IMR-90 (cell line): ENCODE measurements at regions not wholly inside any gene's neighbourhood (a gene's known extent, or its start where the extent isn't known, plus 50 kb on each side); places are given as distances from the start of the nearest gene placed in this dataset.

Experiments
- ATAC-seq: fragments of 200-7000 bp; cut with Tn5 transposase; 2 replicates; pipeline ENCODE4 v1.9.1; 2020; ENCODE audit warnings: low read depth, mild to moderate bottlenecking, moderate library complexity
- BruUV-seq: library from RNA; stranded (reverse); fragments of 400-500 nt; replicated peaks from 2 replicates; lab custom pipeline; 2021; lab: Mats Ljungman, UMichigan
- CTCF ChIA-PET: fragments of 300-600 bp; formaldehyde crosslinking; extraction: SDS; loops from one replicate; lab custom pipeline; 2021; ENCODE audit warnings: antibody characterized with exemption; lab: Yijun Ruan, JAX
- POLR2A ChIA-PET: fragments of 300-600 bp; sonication (Branson Sonifier 250); formaldehyde crosslinking; loops from one replicate; lab custom pipeline; 2022; ENCODE audit warnings: antibody characterized with exemption; ENCODE audit not compliant: unreplicated experiment; lab: Charles Lee
- DNase-seq: peaks from one replicate; pipeline ENCODE4 v3.0.0; 2013
- H2AFZ ChIP-seq: replicated peaks from 2 replicates; pipeline ENCODE3; 2013; ENCODE audit warnings: low read length, mild to moderate bottlenecking; ENCODE audit not compliant: poor library complexity
- H2AK5ac ChIP-seq: 2 replicates; pipeline ENCODE4 v1.6.1; 2013; ENCODE audit warnings: low read depth, low read length, inconsistent platforms
- H2AK9ac ChIP-seq: replicated peaks from 2 replicates; pipeline ENCODE3; 2013; ENCODE audit warnings: mild to moderate bottlenecking, low read depth, low read length, moderate library complexity; ENCODE audit not compliant: poor library complexity
- H2BK120ac ChIP-seq: 2 replicates; pipeline ENCODE4 v1.6.1; 2013; ENCODE audit warnings: low read depth, low read length, inconsistent platforms
- H2BK15ac ChIP-seq: 3 replicates; pipeline ENCODE4 v1.6.1; 2013; ENCODE audit warnings: low read depth, low read length, inconsistent platforms
- H2BK20ac ChIP-seq: 2 replicates; pipeline ENCODE4 v1.6.1; 2013; ENCODE audit warnings: low read depth, mild to moderate bottlenecking, inconsistent platforms, low read length, moderate library complexity
- H2BK5ac ChIP-seq: 2 replicates; pipeline ENCODE4 v1.6.1; 2013; ENCODE audit warnings: mild to moderate bottlenecking, low read depth, low read length, inconsistent platforms; ENCODE audit not compliant: poor library complexity, severe bottlenecking
- H3K14ac ChIP-seq: replicated peaks from 2 replicates; pipeline ENCODE4 v1.6.1; 2013; ENCODE audit warnings: low read depth, low read length, inconsistent platforms
- H3K18ac ChIP-seq: 2 replicates; pipeline ENCODE4 v1.6.1; 2013; ENCODE audit warnings: low read depth, low read length, control low read depth
- H3K23ac ChIP-seq: 2 replicates; pipeline ENCODE4 v1.6.1; 2013; ENCODE audit warnings: low read depth, low read length, inconsistent platforms
- H3K27ac ChIP-seq: 2 replicates; pipeline ENCODE4 v1.5.1; 2013; ENCODE audit warnings: mild to moderate bottlenecking, control low read depth, low read length; ENCODE audit not compliant: insufficient read depth
- H3K27me3 ChIP-seq: 2 replicates; pipeline ENCODE4 v1.6.1; 2013; ENCODE audit warnings: low read length; ENCODE audit not compliant: control insufficient read depth, insufficient read depth
- H3K36me3 ChIP-seq: 2 replicates; pipeline ENCODE4 v1.6.1; 2013; ENCODE audit warnings: low read length, mixed read lengths; ENCODE audit not compliant: control insufficient read depth, insufficient read depth
- H3K4ac ChIP-seq: 2 replicates; pipeline ENCODE4 v1.6.1; 2013; ENCODE audit warnings: low read depth, low read length, inconsistent platforms
- H3K4me1 ChIP-seq: 2 replicates; pipeline ENCODE4 v1.6.1; 2013; ENCODE audit warnings: low read length, mixed read lengths; ENCODE audit not compliant: control insufficient read depth, insufficient read depth
- H3K4me2 ChIP-seq: 2 replicates; pipeline ENCODE4 v1.6.1; 2013; ENCODE audit warnings: low read depth, mild to moderate bottlenecking, control low read depth, low read length, moderate library complexity
- H3K4me3 ChIP-seq: 2 replicates; pipeline ENCODE4 v1.5.1; 2013; ENCODE audit warnings: low read depth, mild to moderate bottlenecking, control low read depth, low read length, moderate library complexity; ENCODE audit not compliant: insufficient read depth
- H3K56ac ChIP-seq: 2 replicates; pipeline ENCODE4 v1.6.1; 2013; ENCODE audit warnings: low read length, inconsistent platforms; ENCODE audit not compliant: insufficient read depth; ENCODE audit errors: extremely low read depth
- H3K79me1 ChIP-seq, 2 experiments: 2 replicates each; pipeline ENCODE4 v1.6.1; 2013; ENCODE audit warnings: low read length in 2 of 2, inconsistent platforms in 1 of 2, low read depth in 1 of 2
- H3K9ac ChIP-seq: 2 replicates; pipeline ENCODE4 v1.6.1; 2013; ENCODE audit warnings: low read depth, low read length, control low read depth
- H3K9me1 ChIP-seq: 2 replicates; pipeline ENCODE4 v1.6.1; 2013; ENCODE audit warnings: low read length, inconsistent platforms; ENCODE audit not compliant: insufficient read depth
- H3K9me3 ChIP-seq: 2 replicates; pipeline ENCODE4 v1.6.1; 2013; ENCODE audit warnings: low read length; ENCODE audit not compliant: control insufficient read depth, insufficient read depth
- H4K20me1 ChIP-seq: 2 replicates; pipeline ENCODE4 v1.6.1; 2013; ENCODE audit warnings: low read length, inconsistent platforms; ENCODE audit not compliant: insufficient read depth
- H4K5ac ChIP-seq: 2 replicates; pipeline ENCODE4 v1.6.1; 2013; ENCODE audit warnings: mild to moderate bottlenecking, low read depth, low read length, control low read depth
- H4K8ac ChIP-seq, 2 experiments: 2 replicates each; pipeline ENCODE4 v1.6.1; 2013; ENCODE audit warnings: low read depth in 2 of 2, low read length in 2 of 2, control low read depth in 1 of 2, inconsistent platforms in 1 of 2
- H4K91ac ChIP-seq: 2 replicates; pipeline ENCODE4 v1.6.1; 2013; ENCODE audit warnings: low read depth, low read length, inconsistent platforms; ENCODE audit not compliant: insufficient read depth
- BHLHE40 ChIP-seq: fragments of 150-350 bp; IDR thresholded peaks from 2 replicates; pipeline ENCODE4 v1.6.1; 2016; ENCODE audit warnings: mild to moderate bottlenecking, low read depth, low read length
- CHD1 ChIP-seq: IDR thresholded peaks from 2 replicates; pipeline ENCODE4 v1.6.1; 2012; ENCODE audit warnings: low read depth, low read length, improper control_type of control experiment
- MAFK ChIP-seq: IDR thresholded peaks from 2 replicates; pipeline ENCODE4 v1.6.1; 2012; ENCODE audit warnings: low read depth, low read length, improper control_type of control experiment
- MAZ ChIP-seq: IDR thresholded peaks from 2 replicates; pipeline ENCODE4 v1.6.1; 2012; ENCODE audit warnings: low read depth, mild to moderate bottlenecking, low read length, improper control_type of control experiment, moderate library complexity, borderline replicate concordance
- NFE2L2 ChIP-seq: fragments of 150-350 bp; IDR thresholded peaks from 2 replicates; pipeline ENCODE4 v1.6.1; 2016; ENCODE audit warnings: low read depth, mild to moderate bottlenecking, low read length
- POLR2A ChIP-seq: IDR thresholded peaks from 2 replicates; pipeline ENCODE4 v1.6.1; 2012; ENCODE audit warnings: mild to moderate bottlenecking, low read depth, low read length
- RFX5 ChIP-seq: IDR thresholded peaks from 2 replicates; pipeline ENCODE4 v1.8.0; 2012; ENCODE audit warnings: low read depth, mild to moderate bottlenecking, low read length, moderate library complexity
- WGBS, 2 experiments: methylation state at CpG; one replicate each; pipeline versions ENCODE4 v1.1.5 to v1.1.7; 2013; ENCODE audit warnings: missing lambda C conversion rate in 2 of 2; ENCODE audit not compliant: insufficient read length in 1 of 2; ENCODE audit errors: extremely low coverage in 2 of 2; 5-methylcytosine and 5-hydroxymethylcytosine counted together
- dilution Hi-C: fragments of 300-500 bp; cut with HindIII; formaldehyde crosslinking; loops from one replicate; pipeline ENCODE4 v1.14.3; 2018; ENCODE audit warnings: low sequenced_read_pairs; ENCODE audit not compliant: unreplicated experiment
- in situ Hi-C: fragments of 300-500 bp; cut with MboI; formaldehyde crosslinking; loops from 3 replicates; pipeline ENCODE4 v1.14.3; 2019; ENCODE audit warnings: low sequenced_read_pairs, inconsistent platforms, mixed read lengths
- intact Hi-C: fragments of 100-400 bp; cut with micrococcal nuclease; formaldehyde crosslinking; loops from 2 replicates; pipeline ENCODE4 v1.10.0; 2022
- TF ChIP-seq, protein P1 (sequence below): fragments of 150-350 bp; IDR thresholded peaks from 2 replicates; pipeline ENCODE4 v1.6.1; 2017; ENCODE audit warnings: mild to moderate bottlenecking, antibody characterized with exemption, low read length, low read depth
- TF ChIP-seq, protein P2 (sequence below): fragments of 150-350 bp; IDR thresholded peaks from 2 replicates; pipeline ENCODE4 v1.6.1; 2016; ENCODE audit warnings: low read depth, mild to moderate bottlenecking, low read length, moderate library complexity, borderline replicate concordance

DNA sequence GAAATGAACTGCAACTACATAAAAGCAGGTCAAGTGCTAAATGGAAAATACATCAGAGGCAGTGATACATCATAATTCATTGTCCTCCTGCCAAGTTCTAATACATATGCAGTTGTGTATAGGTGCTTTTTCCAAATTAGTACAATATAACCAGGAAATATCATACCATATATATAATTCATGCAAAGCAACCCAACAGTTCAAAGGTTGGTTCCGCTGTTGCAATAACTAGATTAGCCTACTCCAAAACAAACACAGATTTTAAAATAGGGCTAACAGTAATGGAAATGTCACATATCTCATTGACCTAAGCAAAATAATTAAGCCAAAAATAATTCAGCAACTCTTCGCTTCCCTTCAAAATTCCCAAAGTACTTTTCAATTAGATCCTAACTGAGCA is 88.9 kb upstream of the NEBL start:
- H3K4me3 ChIP-seq = no peak overlapping the region
- no peaks in the 10 kb centered on the region for H3K79me1 ChIP-seq
- no peak overlapping the region for H3K18ac ChIP-seq
- in situ Hi-C loops (no loop called here), dilution Hi-C loops (no loop called here), intact Hi-C loops (no loop called here)
- H2AFZ ChIP-seq = no peak overlapping the region
- no peak overlapping the region for H3K56ac ChIP-seq
- no peak overlapping the region for H3K27ac ChIP-seq
- H3K36me3 ChIP-seq = no peaks in the 10 kb centered on the region
- H3K4me1 ChIP-seq = no peaks in the 10 kb centered on the region
- H2BK15ac ChIP-seq = no peak overlapping the region
- ATAC-seq (no peak), DNase-seq (no peak)
- H2BK20ac ChIP-seq = no peak overlapping the region
- ChIA-PET CTCF (no interaction called here), POLR2A (no interaction called here)
- no peak overlapping the region for H2BK5ac ChIP-seq
- WGBS, 2 experiments = no CpG with 5 or more reads among the region's 2 CpGs
- H4K8ac ChIP-seq = no peak overlapping the region
- no peak overlapping the region for H3K4ac ChIP-seq
- no peak overlapping the region for H4K5ac ChIP-seq
- H3K9me3 ChIP-seq = no peaks in the 10 kb centered on the region
- H2AK9ac ChIP-seq = no peak overlapping the region
- no peaks in the 10 kb centered on the region for H3K27me3 ChIP-seq
- no peak overlapping the region for H3K23ac ChIP-seq
- H4K91ac ChIP-seq = no peak overlapping the region
- H3K14ac ChIP-seq = no peak overlapping the region
- no peaks in the 10 kb centered on the region for H3K9me1 ChIP-seq
- H4K20me1 ChIP-seq = no peaks in the 10 kb centered on the region
- BruUV-seq = no TSS peak
- TF ChIP-seq, protein P1, sequence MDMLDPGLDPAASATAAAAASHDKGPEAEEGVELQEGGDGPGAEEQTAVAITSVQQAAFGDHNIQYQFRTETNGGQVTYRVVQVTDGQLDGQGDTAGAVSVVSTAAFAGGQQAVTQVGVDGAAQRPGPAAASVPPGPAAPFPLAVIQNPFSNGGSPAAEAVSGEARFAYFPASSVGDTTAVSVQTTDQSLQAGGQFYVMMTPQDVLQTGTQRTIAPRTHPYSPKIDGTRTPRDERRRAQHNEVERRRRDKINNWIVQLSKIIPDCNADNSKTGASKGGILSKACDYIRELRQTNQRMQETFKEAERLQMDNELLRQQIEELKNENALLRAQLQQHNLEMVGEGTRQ = no peak
- no peak for TF ChIP-seq RFX5
- no peak for TF ChIP-seq NFE2L2
- TF ChIP-seq MAFK = no peak
- no peak for TF ChIP-seq POLR2A
- TF ChIP-seq MAZ = no peak
- TF ChIP-seq, protein P2, sequence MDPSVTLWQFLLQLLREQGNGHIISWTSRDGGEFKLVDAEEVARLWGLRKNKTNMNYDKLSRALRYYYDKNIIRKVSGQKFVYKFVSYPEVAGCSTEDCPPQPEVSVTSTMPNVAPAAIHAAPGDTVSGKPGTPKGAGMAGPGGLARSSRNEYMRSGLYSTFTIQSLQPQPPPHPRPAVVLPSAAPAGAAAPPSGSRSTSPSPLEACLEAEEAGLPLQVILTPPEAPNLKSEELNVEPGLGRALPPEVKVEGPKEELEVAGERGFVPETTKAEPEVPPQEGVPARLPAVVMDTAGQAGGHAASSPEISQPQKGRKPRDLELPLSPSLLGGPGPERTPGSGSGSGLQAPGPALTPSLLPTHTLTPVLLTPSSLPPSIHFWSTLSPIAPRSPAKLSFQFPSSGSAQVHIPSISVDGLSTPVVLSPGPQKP = no peak
- TF ChIP-seq CHD1 = no peak
- no peak for TF ChIP-seq BHLHE40
- no peak overlapping the region for H2AK5ac ChIP-seq
- no peak overlapping the region for H3K4me2 ChIP-seq
- no peak overlapping the region for H2BK120ac ChIP-seq
- no peak overlapping the region for H3K9ac ChIP-seq
